PFSK-1 (cell line): ENCODE measurements at regions not wholly inside any gene's neighbourhood (a gene's known extent, or its start where the extent isn't known, plus 50 kb on each side); places are given as distances from the start of the nearest gene placed in this dataset.

ENCODE experiments used
- FOXP2 ChIP-seq: optimal IDR thresholded peaks from 2 replicates; pipeline ENCODE3; 2011; ENCODE audit warnings: borderline replicate concordance, control low read depth, inconsistent platforms; ENCODE audit not compliant: insufficient read depth; ENCODE audit errors: extremely low read length, extremely low read depth
- POLR2AphosphoS5 ChIP-seq: IDR thresholded peaks from 2 replicates; pipeline ENCODE4 v1.6.1; 2012; ENCODE audit warnings: low read depth, mild to moderate bottlenecking, control low read depth, low read length, moderate library complexity
- REST ChIP-seq, 2 experiments: IDR thresholded peaks; 2 replicates each; pipeline versions ENCODE4 v1.6.1 to v1.8.0; 2011 to 2012; ENCODE audit warnings: low read depth in 2 of 2, low read length in 2 of 2, control low read depth in 1 of 2, inconsistent platforms in 1 of 2, mild to moderate bottlenecking in 1 of 2, moderate library complexity in 1 of 2; ENCODE audit not compliant: insufficient read depth in 1 of 2
- SIN3A ChIP-seq: IDR thresholded peaks from 2 replicates; pipeline ENCODE4 v1.6.1; 2012; ENCODE audit warnings: mild to moderate bottlenecking, low read length, moderate library complexity, borderline replicate concordance; ENCODE audit not compliant: insufficient read depth
- TAF1 ChIP-seq: IDR thresholded peaks from 2 replicates; pipeline ENCODE4 v1.6.1; 2012; ENCODE audit warnings: low read length, control low read depth, borderline replicate concordance; ENCODE audit not compliant: insufficient read depth

DNA sequence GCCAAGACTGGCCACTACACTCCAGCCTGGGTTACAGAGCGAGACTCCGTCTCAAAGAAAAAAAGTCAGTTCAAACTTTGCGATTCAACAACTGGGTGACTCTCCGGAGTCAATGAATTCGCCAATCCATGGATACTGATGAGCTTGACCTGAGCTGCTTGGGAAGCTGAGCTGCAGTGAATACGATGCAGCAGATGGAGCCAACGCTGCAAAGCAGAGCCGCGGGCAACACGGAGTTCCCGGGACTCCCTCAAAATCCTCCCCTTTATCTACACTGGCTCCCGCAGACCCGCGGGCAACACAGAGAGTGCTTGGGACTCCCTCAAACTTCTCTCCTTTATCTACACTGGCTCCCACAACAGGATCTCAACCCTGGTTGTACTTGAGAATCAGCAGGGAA is 62.6 kb upstream of the SALL4 start:
- TF ChIP-seq POLR2AphosphoS5 (no peak), FOXP2 (no peak), REST (IDR thresholded peaks at IDR 0.05; ENCODE audit: insufficient read depth in 1 of 2, low read depth in 2 of 2, low read length in 2 of 2) (no peak), TAF1 (no peak), SIN3A (no peak)

DNA sequence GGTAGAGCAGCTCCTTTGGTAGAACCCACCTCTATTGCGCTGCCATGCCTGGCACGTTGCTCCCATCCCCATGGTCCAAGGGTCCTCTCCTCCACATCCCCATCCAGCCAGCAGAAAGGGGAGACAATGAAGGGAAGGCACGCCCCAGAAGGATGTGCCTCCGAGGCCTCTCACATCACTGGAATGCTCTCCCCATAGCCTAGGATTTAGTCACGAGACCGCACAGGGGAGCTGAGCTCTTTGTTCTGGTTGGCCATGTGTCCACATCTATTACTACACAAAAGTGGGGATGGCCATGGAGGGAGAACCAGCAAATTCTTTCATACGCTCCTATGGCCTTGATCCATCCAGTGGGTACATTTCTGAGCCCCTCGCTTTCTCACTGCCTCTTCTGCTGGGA is 60.5 kb upstream of the SALL4 start:
- no peak for TF ChIP-seq REST (IDR thresholded peaks at IDR 0.05; ENCODE audit: insufficient read depth in 1 of 2, low read depth in 2 of 2, low read length in 2 of 2)
- no peak for TF ChIP-seq SIN3A
- no peak for TF ChIP-seq TAF1

DNA sequence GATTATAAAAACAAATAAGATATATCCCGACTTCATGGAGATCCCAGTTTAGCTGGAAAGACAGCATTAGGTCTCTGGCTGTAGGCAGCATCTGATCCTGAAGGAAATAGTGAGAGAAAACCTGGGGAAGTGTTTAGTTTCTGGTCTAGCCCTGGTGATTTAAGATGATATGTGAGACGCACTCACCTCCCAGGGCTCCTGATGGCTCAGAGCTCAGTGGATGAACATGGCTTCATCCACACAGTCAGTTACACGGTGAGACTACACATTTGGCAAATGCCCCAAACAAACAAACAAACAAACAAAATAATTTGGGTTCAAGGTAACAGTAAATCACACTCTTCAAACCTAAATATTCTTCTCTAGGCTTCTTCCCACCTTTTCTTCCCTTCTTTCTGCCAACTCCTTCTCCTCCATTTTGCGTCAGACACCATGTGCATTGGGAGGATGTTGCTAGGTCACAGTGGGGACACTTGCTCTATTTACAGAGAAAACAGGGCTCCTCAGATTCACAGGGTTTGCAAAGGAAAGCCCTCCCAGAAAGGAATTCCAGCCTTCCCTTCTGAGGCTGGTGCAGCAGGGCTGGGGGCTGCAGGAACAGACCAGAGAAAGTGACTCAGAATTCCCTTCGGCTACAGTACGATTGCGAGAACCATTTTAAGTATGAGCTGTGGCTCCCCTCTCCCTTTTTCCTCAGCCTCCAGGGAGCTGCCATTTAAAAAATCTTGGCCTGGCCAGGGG is 59.6 kb upstream of the SALL4 start:
- TF ChIP-seq SIN3A: no peak
- TF ChIP-seq REST (IDR thresholded peaks at IDR 0.05; ENCODE audit: insufficient read depth in 1 of 2, low read depth in 2 of 2, low read length in 2 of 2): no peak
- TF ChIP-seq TAF1: no peak
- no peak for TF ChIP-seq POLR2AphosphoS5
- TF ChIP-seq FOXP2: no peak

- TF ChIP-seq SIN3A (no peak), POLR2AphosphoS5 (no peak), REST (IDR thresholded peaks at IDR 0.05; ENCODE audit: insufficient read depth in 1 of 2, low read depth in 2 of 2, low read length in 2 of 2) (no peak), TAF1 (no peak), FOXP2 (no peak)
Observed at GRCh38 chr20:51860111-51860882, 58.0 kb upstream of the SALL4 start.
